ENCODE measurements at regions not wholly inside any gene's neighbourhood (a gene's known extent, or its start where the extent isn't known, plus 50 kb on each side); places are given as distances from the start of the nearest gene placed in this dataset.

GRCh38 chr2:195146761-195147541, 510.1 kb upstream of the SLC39A10 start:
- no peaks in the 10 kb centered on the region; the same call in 1 of the 2 replicates for H3K27me3 Mint-ChIP-seq (ENCODE audit: low read depth)
- ChIA-PET CTCF (no interaction called here), POLR2A (no interaction called here)
- peaks cover 20% of the 10 kb centered on the region for H3K9me3 Mint-ChIP-seq
- H3K27ac Mint-ChIP-seq, result no peak overlapping the region
- TF ChIP-seq CBFB (CRISPR knock-in tag; IDR thresholded peaks at IDR 0.05; ENCODE audit: low read depth), result no peak
- TF ChIP-seq SOX15 (CRISPR knock-in tag; IDR thresholded peaks at IDR 0.05), result no peak
- no peak for TF ChIP-seq ZNF396 (CRISPR knock-in tag; IDR thresholded peaks at IDR 0.05; ENCODE audit: borderline replicate concordance)
- no peak for TF ChIP-seq ATF3 (CRISPR knock-in tag; conservative IDR thresholded peaks at IDR 0.05)
- TF ChIP-seq HMGXB4 (CRISPR knock-in tag; IDR thresholded peaks at IDR 0.05), result no peak
- no peak for TF ChIP-seq ZNF532 (CRISPR knock-in tag; IDR thresholded peaks at IDR 0.05; ENCODE audit: borderline replicate concordance)
- no peak for TF ChIP-seq ZBTB43 (CRISPR knock-in tag; IDR thresholded peaks at IDR 0.05)
- TF ChIP-seq CREB1 (CRISPR knock-in tag; IDR thresholded peaks at IDR 0.05), result no peak
- no peak for TF ChIP-seq FOXJ3 (CRISPR knock-in tag; IDR thresholded peaks at IDR 0.05; ENCODE audit: borderline replicate concordance)
- TF ChIP-seq, protein P1, sequence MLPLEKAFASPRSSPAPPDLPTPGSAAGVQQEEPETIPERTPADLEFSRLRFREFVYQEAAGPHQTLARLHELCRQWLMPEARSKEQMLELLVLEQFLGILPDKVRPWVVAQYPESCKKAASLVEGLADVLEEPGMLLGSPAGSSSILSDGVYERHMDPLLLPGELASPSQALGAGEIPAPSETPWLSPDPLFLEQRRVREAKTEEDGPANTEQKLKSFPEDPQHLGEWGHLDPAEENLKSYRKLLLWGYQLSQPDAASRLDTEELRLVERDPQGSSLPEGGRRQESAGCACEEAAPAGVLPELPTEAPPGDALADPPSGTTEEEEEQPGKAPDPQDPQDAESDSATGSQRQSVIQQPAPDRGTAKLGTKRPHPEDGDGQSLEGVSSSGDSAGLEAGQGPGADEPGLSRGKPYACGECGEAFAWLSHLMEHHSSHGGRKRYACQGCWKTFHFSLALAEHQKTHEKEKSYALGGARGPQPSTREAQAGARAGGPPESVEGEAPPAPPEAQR (CRISPR knock-in tag; IDR thresholded peaks at IDR 0.05), result no peak
- TF ChIP-seq, protein P2, sequence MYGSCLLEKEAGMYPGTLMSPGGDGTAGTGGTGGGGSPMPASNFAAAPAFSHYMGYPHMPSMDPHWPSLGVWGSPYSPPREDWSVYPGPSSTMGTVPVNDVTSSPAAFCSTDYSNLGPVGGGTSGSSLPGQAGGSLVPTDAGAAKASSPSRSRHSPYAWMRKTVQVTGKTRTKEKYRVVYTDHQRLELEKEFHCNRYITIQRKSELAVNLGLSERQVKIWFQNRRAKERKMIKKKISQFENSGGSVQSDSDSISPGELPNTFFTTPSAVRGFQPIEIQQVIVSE (CRISPR knock-in tag; IDR thresholded peaks at IDR 0.05; ENCODE audit: borderline replicate concordance), result no peak
- TF ChIP-seq MXD4 (CRISPR knock-in tag; IDR thresholded peaks at IDR 0.05; ENCODE audit: borderline replicate concordance), result no peak
- no peak for TF ChIP-seq ARID4B (CRISPR knock-in tag; IDR thresholded peaks at IDR 0.05; ENCODE audit: borderline replicate concordance)
- no peak for TF ChIP-seq NFATC4 (CRISPR knock-in tag; IDR thresholded peaks at IDR 0.05)
- TF ChIP-seq ZNF138 (CRISPR knock-in tag; conservative IDR thresholded peaks at IDR 0.05), result no peak
- TF ChIP-seq NR3C1 (CRISPR knock-in tag; conservative IDR thresholded peaks at IDR 0.05; ENCODE audit: low read depth), result no peak
- TF ChIP-seq JUN (CRISPR knock-in tag; IDR thresholded peaks at IDR 0.05), result no peak
- TF ChIP-seq, protein P3, sequence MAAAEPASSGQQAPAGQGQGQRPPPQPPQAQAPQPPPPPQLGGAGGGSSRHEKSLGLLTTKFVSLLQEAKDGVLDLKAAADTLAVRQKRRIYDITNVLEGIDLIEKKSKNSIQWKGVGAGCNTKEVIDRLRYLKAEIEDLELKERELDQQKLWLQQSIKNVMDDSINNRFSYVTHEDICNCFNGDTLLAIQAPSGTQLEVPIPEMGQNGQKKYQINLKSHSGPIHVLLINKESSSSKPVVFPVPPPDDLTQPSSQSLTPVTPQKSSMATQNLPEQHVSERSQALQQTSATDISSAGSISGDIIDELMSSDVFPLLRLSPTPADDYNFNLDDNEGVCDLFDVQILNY (CRISPR knock-in tag; IDR thresholded peaks at IDR 0.05), result no peak
- no peak for TF ChIP-seq NFE2L1 (CRISPR knock-in tag; IDR thresholded peaks at IDR 0.05)
- no peak for ATAC-seq
- H3K4me3 Mint-ChIP-seq, result no peak overlapping the region
- DNase-seq (ENCODE audit: low spot score), result no peak
- peaks cover 5% of the 10 kb centered on the region for H3K36me3 Mint-ChIP-seq
- H3K4me1 Mint-ChIP-seq, result no peaks in the 10 kb centered on the region

Measured in WTC11 (cell line).